Fibroblast of lung (primary cell): ENCODE measurements at regions not wholly inside any gene's neighbourhood (a gene's known extent, or its start where the extent isn't known, plus 50 kb on each side); places are given as distances from the start of the nearest gene placed in this dataset.

Source experiments
- EZH2 ChIP-seq: IDR thresholded peaks from 2 replicates; pipeline ENCODE4 v1.5.1; 2012; ENCODE audit warnings: low read length, control low read depth, mild to moderate bottlenecking; ENCODE audit errors: missing control alignments
- TF ChIP-seq, protein P1 (sequence below), 2 donors: IDR thresholded peaks in 1 of 2; conservative IDR thresholded peaks in 1 of 2; 1 replicate in 1 of 2; 2 replicates in 1 of 2; pipeline ENCODE4 v1.5.1; 2011 to 2012; ENCODE audit warnings: low read length in 2 of 2, control low read depth in 1 of 2, inconsistent platforms in 1 of 2, low read depth in 1 of 2, mild to moderate bottlenecking in 1 of 2

DNA sequence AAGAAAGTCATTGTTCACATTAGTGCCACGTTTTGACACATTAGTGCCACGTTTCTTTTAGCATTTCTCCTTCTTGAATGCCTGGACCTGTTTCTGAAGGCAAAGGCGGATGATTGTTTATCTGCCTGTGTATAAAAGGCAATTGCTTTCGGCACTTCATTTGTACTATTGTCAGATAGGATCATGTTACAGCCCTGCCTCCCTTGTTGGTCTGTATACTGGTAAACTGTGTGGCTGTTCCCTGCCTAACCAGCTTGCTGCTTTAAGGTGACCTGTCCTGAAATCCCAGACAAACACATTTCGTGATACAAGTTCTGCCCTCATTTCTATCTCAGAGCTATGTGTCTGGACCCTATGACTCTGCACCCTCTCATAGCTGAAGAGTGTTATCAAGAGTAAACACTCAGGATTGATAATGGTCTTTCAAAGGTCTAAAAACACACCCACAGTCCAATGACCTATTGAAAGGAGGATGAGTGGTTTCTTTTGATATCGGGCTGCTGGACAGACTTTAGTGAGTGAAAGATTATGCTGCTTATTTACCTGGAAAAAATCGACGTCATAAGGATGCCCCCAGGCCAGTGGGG lies 276.3 kb upstream of the MCTP2 start:
- TF ChIP-seq, protein P1, sequence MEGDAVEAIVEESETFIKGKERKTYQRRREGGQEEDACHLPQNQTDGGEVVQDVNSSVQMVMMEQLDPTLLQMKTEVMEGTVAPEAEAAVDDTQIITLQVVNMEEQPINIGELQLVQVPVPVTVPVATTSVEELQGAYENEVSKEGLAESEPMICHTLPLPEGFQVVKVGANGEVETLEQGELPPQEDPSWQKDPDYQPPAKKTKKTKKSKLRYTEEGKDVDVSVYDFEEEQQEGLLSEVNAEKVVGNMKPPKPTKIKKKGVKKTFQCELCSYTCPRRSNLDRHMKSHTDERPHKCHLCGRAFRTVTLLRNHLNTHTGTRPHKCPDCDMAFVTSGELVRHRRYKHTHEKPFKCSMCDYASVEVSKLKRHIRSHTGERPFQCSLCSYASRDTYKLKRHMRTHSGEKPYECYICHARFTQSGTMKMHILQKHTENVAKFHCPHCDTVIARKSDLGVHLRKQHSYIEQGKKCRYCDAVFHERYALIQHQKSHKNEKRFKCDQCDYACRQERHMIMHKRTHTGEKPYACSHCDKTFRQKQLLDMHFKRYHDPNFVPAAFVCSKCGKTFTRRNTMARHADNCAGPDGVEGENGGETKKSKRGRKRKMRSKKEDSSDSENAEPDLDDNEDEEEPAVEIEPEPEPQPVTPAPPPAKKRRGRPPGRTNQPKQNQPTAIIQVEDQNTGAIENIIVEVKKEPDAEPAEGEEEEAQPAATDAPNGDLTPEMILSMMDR (conservative IDR thresholded peaks at IDR 0.05 in 1 of 2, IDR thresholded peaks at IDR 0.05 in 1 of 2; ENCODE audit: low read depth in 1 of 2, low read length in 2 of 2) = no peak
- no peak for TF ChIP-seq EZH2
